Thoracic aorta (tissue), 2 donors: ENCODE measurements at regions not wholly inside any gene's neighbourhood (a gene's known extent, or its start where the extent isn't known, plus 50 kb on each side); places are given as distances from the start of the nearest gene placed in this dataset.

ENCODE experiments used
- ATAC-seq: fragments of 150-250 bp; one replicate; pipeline ENCODE4 v1.8.0; 2017; ENCODE audit warnings: low read depth; ENCODE audit not compliant: insufficient number of reproducible peaks, low FRiP score
- DNase-seq: peaks from one replicate; pipeline ENCODE4 v3.0.0-alpha.2; 2020; ENCODE audit warnings: low spot score
- H3K27ac ChIP-seq, 2 donors: fragments of 200-600 bp; sonication (generic); 1 replicate in 1 of 2; 2 replicates in 1 of 2; pipeline ENCODE4 v1.5.1; 2016; ENCODE audit warnings: mild to moderate bottlenecking in 2 of 2, moderate library complexity in 2 of 2
- H3K27me3 ChIP-seq: fragments of 200-600 bp; sonication (generic); replicated peaks from 2 replicates; pipeline ENCODE4 v1.6.0; 2016; ENCODE audit warnings: mild to moderate bottlenecking; ENCODE audit not compliant: insufficient read depth
- H3K36me3 ChIP-seq: fragments of 200-600 bp; sonication (generic); one replicate; pipeline ENCODE4 v1.5.1; 2016
- H3K4me1 ChIP-seq, 2 donors: fragments of 200-600 bp; sonication (generic); 1 replicate in 1 of 2; 2 replicates in 1 of 2; pipeline versions ENCODE4 v1.5.1 to v1.6.0; 2016; ENCODE audit warnings: low read depth in 2 of 2, mild to moderate bottlenecking in 1 of 2; ENCODE audit not compliant: control insufficient read depth in 1 of 2
- H3K4me3 ChIP-seq: fragments of 200-600 bp; sonication (generic); 2 replicates; pipeline ENCODE4 v1.5.1; 2016; ENCODE audit warnings: mild to moderate bottlenecking
- H3K9me3 ChIP-seq: fragments of 200-600 bp; sonication (generic); 2 replicates; pipeline ENCODE4 v1.5.1; 2016
- TF ChIP-seq, protein P1 (sequence below): fragments of 200-600 bp; sonication (generic); IDR thresholded peaks from one replicate; pipeline ENCODE4 v1.5.1; 2019; ENCODE audit warnings: antibody characterized with exemption

DNA sequence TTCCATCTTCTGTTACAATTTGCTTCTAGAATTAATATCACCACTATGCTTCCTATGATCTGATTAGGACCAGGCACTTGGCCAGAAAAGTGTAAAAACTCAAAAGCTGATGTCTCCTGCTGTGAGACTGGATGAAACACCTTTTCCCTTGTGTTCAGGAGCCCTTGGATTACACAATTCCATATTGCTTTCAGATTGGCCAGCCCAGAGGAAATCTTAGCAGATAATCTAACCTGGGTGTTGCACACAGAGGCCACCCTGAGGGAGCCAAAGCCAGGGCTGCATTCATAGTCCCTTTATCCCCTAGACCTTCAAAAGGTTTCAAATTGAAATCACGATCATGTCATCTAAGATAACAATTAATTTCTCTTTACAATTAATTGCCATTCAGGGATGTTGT is 94.1 kb upstream of the SELENOP start:
- DNase-seq (no peak), ATAC-seq (no peak)
- TF ChIP-seq, protein P1, sequence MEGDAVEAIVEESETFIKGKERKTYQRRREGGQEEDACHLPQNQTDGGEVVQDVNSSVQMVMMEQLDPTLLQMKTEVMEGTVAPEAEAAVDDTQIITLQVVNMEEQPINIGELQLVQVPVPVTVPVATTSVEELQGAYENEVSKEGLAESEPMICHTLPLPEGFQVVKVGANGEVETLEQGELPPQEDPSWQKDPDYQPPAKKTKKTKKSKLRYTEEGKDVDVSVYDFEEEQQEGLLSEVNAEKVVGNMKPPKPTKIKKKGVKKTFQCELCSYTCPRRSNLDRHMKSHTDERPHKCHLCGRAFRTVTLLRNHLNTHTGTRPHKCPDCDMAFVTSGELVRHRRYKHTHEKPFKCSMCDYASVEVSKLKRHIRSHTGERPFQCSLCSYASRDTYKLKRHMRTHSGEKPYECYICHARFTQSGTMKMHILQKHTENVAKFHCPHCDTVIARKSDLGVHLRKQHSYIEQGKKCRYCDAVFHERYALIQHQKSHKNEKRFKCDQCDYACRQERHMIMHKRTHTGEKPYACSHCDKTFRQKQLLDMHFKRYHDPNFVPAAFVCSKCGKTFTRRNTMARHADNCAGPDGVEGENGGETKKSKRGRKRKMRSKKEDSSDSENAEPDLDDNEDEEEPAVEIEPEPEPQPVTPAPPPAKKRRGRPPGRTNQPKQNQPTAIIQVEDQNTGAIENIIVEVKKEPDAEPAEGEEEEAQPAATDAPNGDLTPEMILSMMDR = no peak
- H3K27ac ChIP-seq = no peak overlapping the region
- no peaks in the 10 kb centered on the region for H3K27me3 ChIP-seq
- H3K4me3 ChIP-seq = no peak overlapping the region
- H3K9me3 ChIP-seq = no peaks in the 10 kb centered on the region
- no peaks in the 10 kb centered on the region for H3K36me3 ChIP-seq
- peaks cover 0 to 4% of the 10 kb centered on the region in 2 donors for H3K4me1 ChIP-seq

DNA sequence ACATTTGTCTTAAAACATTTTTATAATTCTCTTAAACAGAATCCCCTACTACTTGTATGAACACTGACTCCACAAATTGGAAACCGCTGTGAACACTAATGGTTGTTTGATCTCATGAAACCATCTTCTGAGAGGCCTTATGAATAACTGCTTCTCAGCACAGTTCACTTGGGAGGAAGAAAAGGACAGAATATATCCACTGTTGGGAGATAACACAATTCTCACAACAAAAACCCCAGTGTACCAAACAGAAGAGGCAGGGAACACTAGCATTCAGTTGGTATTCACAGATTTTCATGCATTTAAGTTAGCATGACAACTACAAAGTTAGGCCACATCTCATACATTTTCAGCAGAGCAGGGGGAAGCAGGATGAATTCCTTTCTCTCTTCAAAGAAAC is 89.0 kb upstream of the SELENOP start:
- no peak for ATAC-seq

DNA sequence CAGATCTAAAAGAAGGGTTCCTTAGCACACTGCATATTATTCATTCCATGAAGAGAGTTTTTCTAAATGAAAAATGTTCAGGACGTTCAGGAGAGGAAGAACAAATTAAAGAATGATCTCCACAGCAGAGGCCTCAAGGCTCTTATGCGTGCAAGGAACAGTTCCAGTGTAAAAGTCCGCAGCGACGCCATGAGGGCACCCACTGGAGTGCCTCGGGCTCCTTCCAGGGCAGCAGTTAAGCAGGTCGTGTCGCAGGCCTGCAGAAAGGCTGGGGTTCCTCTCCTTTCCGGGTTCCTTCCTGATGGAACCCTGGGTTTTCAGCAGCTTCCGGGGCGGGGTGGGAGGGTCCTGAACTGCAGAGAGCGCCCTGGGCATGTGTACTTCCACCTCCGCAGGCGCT is 87.1 kb upstream of the SELENOP start:
- TF ChIP-seq, protein P1 = no peak
- Histone ChIP-seq H3K36me3 (no peaks in the 10 kb centered on the region), H3K27ac (no peak overlapping the region), H3K4me1 (no peaks in the 10 kb centered on the region), H3K4me3 (no peak overlapping the region), H3K27me3 (no peaks in the 10 kb centered on the region), H3K9me3 (no peaks in the 10 kb centered on the region)
- ATAC-seq (no peak), DNase-seq (no peak)

More for the DNA sequence above, 89.0 kb upstream of the SELENOP start:
- TF ChIP-seq, protein P1 = no peak
- no peak overlapping the region for H3K4me3 ChIP-seq
- no peak overlapping the region for H3K27ac ChIP-seq
- no peaks in the 10 kb centered on the region for H3K4me1 ChIP-seq
- H3K9me3 ChIP-seq = no peaks in the 10 kb centered on the region
- no peak for DNase-seq
- H3K27me3 ChIP-seq = no peaks in the 10 kb centered on the region
- no peaks in the 10 kb centered on the region for H3K36me3 ChIP-seq

DNA sequence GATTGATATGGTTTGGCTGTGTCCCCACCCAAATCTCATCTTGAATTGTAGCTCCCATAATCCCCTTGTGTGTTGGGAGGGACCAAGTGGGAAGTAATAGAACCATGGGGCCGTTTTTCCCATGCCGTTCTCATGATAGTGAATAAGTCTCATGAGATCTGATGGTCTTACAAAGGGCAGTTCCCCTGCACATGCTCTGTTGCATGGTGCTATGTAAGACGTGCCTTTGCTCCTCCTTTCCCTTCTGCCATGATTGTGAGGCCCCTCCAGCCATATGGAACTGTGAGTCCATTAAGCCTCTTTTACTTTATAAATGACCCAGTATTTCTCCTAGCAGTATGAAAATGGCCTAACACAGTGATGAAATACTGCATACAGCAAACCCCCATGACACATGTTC is 84.8 kb upstream of the SELENOP start:
- TF ChIP-seq, protein P1 = no peak
- Histone ChIP-seq H3K36me3 (no peaks in the 10 kb centered on the region), H3K9me3 (no peaks in the 10 kb centered on the region), H3K27me3 (no peaks in the 10 kb centered on the region), H3K4me1 (no peaks in the 10 kb centered on the region), H3K27ac (no peak overlapping the region), H3K4me3 (no peak overlapping the region)
- DNase-seq = no peak
- ATAC-seq = no peak

DNA sequence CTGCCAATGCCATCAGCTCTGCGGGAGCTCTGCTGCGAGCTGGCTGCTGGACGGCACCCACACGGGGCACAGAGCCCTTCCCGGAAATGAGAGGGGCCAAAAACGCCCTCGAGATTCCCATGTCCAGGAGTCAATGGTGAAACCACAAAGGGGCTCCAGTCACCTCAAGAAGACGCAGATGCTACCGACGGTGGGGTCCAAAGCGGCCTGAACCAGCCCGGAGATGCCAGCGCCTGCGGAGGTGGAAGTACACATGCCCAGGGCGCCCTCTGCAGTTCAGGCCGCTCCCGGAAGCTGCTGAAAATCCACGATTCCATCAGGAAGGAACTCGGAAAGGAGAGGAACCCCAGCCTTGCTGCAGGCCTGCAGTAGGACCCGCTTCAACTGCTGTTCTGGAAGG is 82.4 kb upstream of the SELENOP start:
- Histone ChIP-seq H3K27ac (no peak overlapping the region), H3K4me1 (no peaks in the 10 kb centered on the region), H3K36me3 (no peaks in the 10 kb centered on the region), H3K27me3 (no peaks in the 10 kb centered on the region), H3K4me3 (no peak overlapping the region), H3K9me3 (no peaks in the 10 kb centered on the region)
- DNase-seq (no peak), ATAC-seq (no peak)
- TF ChIP-seq, protein P1 = no peak
